LNCaP clone FGC (cell line): ENCODE measurements at regions not wholly inside any gene's neighbourhood (a gene's known extent, or its start where the extent isn't known, plus 50 kb on each side); places are given as distances from the start of the nearest gene placed in this dataset.
"Not testable (repeated sequence)": the region's sequence is repeated elsewhere in the genome, so short reads cannot be mapped to it uniquely, and the experiment has no call there.

Experiments used
- DNase-seq: peaks from one replicate; pipeline ENCODE4 v3.0.0-alpha.2; 2011; ENCODE audit warnings: low read depth
- H3K4me3 ChIP-seq: 2 replicates; pipeline ENCODE4 v1.5.1; 2011; ENCODE audit warnings: mild to moderate bottlenecking, low read depth, low read length, control low read depth
- CTCF ChIP-seq: IDR thresholded peaks from 2 replicates; pipeline ENCODE4 v1.5.1; 2012; ENCODE audit warnings: mild to moderate bottlenecking; ENCODE audit not compliant: control insufficient read depth, insufficient read depth; ENCODE audit errors: extremely low read depth

GRCh38 chr11:70557742-70558485, 159.6 kb downstream of the CTTN start:
- no peak for DNase-seq
- TF ChIP-seq CTCF = no peak
- H3K4me3 ChIP-seq = no peak overlapping the region

- TF ChIP-seq CTCF = no peak
- DNase-seq = no peak
- H3K4me3 ChIP-seq = no peak overlapping the region
These were observed 160.4 kb downstream of the CTTN start for GRCh38 chr11:70558681-70559080.

- DNase-seq = no peak
- no peak overlapping the region for H3K4me3 ChIP-seq
- TF ChIP-seq CTCF = no peak
These were observed 161.2 kb downstream of the CTTN start for GRCh38 chr11:70559516-70559915.

- DNase-seq, H3K4me3 ChIP-seq: not testable (repeated sequence)
These were observed 162.3 kb downstream of the CTTN start for GRCh38 chr11:70560621-70561020.

GRCh38 chr11:70566768-70567530, 168.6 kb downstream of the CTTN start:
- no peak for TF ChIP-seq CTCF
- H3K4me3 ChIP-seq = no peak overlapping the region
- no peak for DNase-seq

- DNase-seq = no peak
- no peak overlapping the region for H3K4me3 ChIP-seq
- TF ChIP-seq CTCF = no peak
These were observed 169.3 kb downstream of the CTTN start for GRCh38 chr11:70567680-70568034.

- TF ChIP-seq CTCF = no peak
- DNase-seq = no peak
- H3K4me3 ChIP-seq = no peak overlapping the region
These were observed 169.9 kb downstream of the CTTN start for GRCh38 chr11:70568035-70568813.
